Muscle layer of colon (tissue), 2 donors: ENCODE measurements at regions not wholly inside any gene's neighbourhood (a gene's known extent, or its start where the extent isn't known, plus 50 kb on each side); places are given as distances from the start of the nearest gene placed in this dataset.

Experiments used
- H3K27ac ChIP-seq: one replicate; pipeline ENCODE4 v1.7.0; 2013; ENCODE audit warnings: low read depth, mild to moderate bottlenecking, low read length, moderate library complexity
- H3K27me3 ChIP-seq, 2 donors: one replicate each; pipeline ENCODE4 v1.7.0; 2013; ENCODE audit warnings: low read length in 2 of 2, mild to moderate bottlenecking in 2 of 2; ENCODE audit not compliant: insufficient read depth in 2 of 2, control insufficient read depth in 1 of 2
- H3K36me3 ChIP-seq: one replicate; pipeline ENCODE4 v1.7.0; 2013; ENCODE audit warnings: mild to moderate bottlenecking, low read length; ENCODE audit not compliant: insufficient read depth
- H3K4me1 ChIP-seq: one replicate; pipeline ENCODE4 v1.7.0; 2013; ENCODE audit warnings: mild to moderate bottlenecking, low read length; ENCODE audit not compliant: insufficient read depth
- H3K4me3 ChIP-seq, 2 donors: one replicate each; pipeline ENCODE4 v1.7.0; 2013; ENCODE audit warnings: low read length in 2 of 2, low read depth in 1 of 2, mild to moderate bottlenecking in 1 of 2, moderate library complexity in 1 of 2
- H3K9ac ChIP-seq: one replicate; pipeline ENCODE4 v1.7.0; 2013; ENCODE audit warnings: low read length
- H3K9me3 ChIP-seq: one replicate; pipeline ENCODE4 v1.7.0; 2013; ENCODE audit warnings: mild to moderate bottlenecking, low read length
- donor health status: abdominal sarcoma.
- donor health status: Adenocarcinoma of cecum.

DNA sequence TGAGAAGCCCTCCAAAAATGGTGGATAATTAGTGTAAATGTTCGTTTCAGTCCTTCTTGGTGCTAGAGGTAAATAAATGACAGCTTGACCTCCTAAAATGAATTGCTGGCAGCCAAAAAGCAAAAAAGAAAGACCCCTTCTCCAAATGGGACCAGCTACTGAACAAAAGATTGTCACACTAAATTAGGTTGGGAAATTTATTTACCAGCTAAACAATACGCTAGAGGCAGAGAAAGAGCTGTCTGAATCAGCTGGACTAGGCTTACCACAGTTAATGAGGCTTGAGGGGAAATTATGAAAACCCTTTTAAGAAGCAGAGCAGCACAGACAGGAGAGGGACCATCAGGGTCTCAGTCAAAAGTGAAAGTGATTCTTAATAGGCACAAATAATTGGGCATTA, 498.9 kb downstream of the SUCLA2 start:
- no peaks in the 10 kb centered on the region for H3K36me3 ChIP-seq
- H3K27ac ChIP-seq = no peak overlapping the region
- H3K27me3 ChIP-seq = no peaks in the 10 kb centered on the region
- H3K4me1 ChIP-seq = no peaks in the 10 kb centered on the region
- no peaks in the 10 kb centered on the region for H3K9me3 ChIP-seq
- no peak overlapping the region for H3K9ac ChIP-seq
- no peak overlapping the region for H3K4me3 ChIP-seq

DNA sequence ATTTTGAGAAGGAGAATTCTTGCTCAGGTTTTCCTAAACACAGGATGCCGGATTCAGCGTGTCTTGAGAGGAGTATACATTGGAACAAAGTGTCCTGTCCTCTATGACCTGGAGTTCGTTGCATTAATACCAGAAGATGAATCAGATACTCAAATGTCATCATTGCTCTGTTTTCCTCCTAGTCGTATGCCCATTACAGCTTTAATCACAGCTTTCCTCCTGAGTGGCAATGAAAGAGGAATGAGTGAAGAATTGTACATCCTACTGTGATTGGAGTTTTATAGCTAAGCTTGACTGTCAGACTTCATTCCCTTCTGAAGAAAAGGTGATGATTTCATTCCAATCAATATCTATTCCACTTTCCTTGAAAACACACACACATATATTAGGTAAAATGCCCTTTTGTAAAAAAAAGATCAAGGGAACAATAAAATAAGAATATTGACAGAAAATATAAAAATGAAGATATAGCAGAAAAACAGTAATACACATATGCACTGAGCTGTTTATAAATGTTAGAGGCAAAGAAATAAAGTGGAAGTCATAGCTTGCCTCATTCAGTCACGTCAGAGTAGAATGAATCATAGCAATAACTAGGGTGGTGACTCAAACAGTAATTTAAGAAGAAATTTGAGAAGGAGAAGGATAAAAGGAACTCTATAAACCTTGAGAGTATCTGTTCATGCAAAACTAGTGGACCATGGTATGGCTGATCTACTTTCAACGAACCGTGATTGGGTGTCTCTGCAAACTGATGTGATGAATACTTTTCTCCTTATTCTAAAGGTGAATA, 501.5 kb downstream of the SUCLA2 start:
- Histone ChIP-seq H3K9ac (no peak overlapping the region), H3K27ac (no peak overlapping the region), H3K9me3 (no peaks in the 10 kb centered on the region), H3K4me1 (no peaks in the 10 kb centered on the region), H3K4me3 (no peak overlapping the region), H3K36me3 (no peaks in the 10 kb centered on the region), H3K27me3 (no peaks in the 10 kb centered on the region)

DNA sequence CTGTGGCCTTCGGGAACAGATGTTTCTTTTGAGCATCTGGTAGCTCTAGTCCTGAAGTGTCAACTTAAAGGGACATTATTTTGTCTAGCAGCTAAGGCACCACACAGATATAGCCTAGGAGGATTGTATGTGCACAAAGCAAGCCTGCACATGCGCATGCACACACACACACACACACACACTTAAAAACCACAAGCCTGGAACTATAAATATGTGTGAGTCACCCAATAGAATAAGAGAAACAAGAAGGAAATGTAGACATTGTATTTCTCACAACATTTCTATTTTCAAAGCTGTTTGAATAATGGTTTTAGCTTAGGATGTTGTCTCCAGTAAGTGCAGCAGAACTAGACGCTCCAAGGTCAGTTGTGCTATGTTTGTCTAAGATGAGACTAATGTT, 516.5 kb downstream of the SUCLA2 start:
- Histone ChIP-seq H3K9me3 (no peaks in the 10 kb centered on the region), H3K27me3 (no peaks in the 10 kb centered on the region), H3K36me3 (no peaks in the 10 kb centered on the region), H3K9ac (no peak overlapping the region), H3K4me3 (no peak overlapping the region), H3K4me1 (no peaks in the 10 kb centered on the region), H3K27ac (no peak overlapping the region)

DNA sequence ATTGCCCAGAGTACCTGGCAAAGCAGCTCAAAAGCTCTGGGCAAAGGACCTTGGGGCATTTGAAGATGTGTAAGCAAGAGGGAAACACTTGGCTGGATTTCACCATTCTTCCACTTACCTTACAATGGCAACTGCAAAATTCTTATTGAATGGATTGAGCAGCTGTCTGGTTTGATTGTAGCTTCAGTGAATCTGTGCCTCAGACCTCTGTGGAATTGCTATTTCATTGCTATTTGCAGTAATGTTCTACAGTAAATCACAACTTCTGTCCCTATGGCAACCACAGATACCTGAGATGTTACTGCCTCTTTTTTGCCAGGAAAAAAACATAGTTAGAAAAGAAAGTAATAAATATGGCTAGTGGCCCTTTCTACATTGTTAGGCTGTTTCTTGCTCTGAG, 519.5 kb downstream of the SUCLA2 start:
- Histone ChIP-seq H3K27ac (no peak overlapping the region), H3K27me3 (no peaks in the 10 kb centered on the region), H3K36me3 (no peaks in the 10 kb centered on the region), H3K4me3 (no peak overlapping the region), H3K9ac (no peak overlapping the region), H3K9me3 (no peaks in the 10 kb centered on the region), H3K4me1 (no peaks in the 10 kb centered on the region)

DNA sequence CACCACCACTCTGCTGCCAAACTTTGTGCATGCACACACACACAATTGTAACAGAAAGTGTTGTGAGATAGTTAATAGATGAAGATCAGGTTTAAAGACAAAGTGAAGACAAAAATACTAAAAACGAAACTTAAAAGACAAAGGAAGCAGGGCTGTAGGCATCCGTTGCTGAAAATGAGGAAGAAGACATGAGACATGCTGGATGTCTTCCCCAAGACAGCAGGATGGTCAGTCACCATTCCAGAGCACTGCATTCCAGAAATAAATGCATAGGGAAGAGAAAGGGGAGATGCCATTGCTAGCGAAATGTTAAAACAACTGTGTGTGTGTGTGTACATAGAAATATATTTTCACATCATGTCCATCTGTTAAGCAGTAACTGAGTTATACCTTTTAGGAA, 520.1 kb downstream of the SUCLA2 start:
- Histone ChIP-seq H3K27me3 (no peaks in the 10 kb centered on the region), H3K4me1 (no peaks in the 10 kb centered on the region), H3K9me3 (no peaks in the 10 kb centered on the region), H3K27ac (no peak overlapping the region), H3K4me3 (no peak overlapping the region), H3K9ac (no peak overlapping the region), H3K36me3 (no peaks in the 10 kb centered on the region)

DNA sequence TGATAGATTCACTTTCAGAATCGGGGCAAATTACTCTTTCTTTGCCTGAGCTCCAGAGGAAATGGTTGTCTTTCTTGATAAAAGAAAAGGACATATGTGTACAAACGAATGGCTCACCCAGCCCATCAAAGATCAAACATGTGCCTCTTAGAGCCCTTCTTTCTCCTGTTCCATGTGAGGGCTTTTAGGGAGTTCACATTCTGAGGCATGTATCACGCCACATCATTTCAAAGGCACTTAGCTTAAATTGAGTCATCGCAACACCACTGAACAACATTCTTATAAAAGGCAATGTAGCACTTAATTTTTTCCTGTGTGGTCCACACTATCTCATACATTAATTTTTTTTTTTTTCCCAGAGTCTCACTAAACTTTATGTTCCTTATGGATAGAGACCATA, 521.0 kb downstream of the SUCLA2 start:
- Histone ChIP-seq H3K27ac (no peak overlapping the region), H3K27me3 (no peaks in the 10 kb centered on the region), H3K36me3 (no peaks in the 10 kb centered on the region), H3K4me1 (no peaks in the 10 kb centered on the region), H3K9ac (no peak overlapping the region), H3K4me3 (no peak overlapping the region), H3K9me3 (no peaks in the 10 kb centered on the region)

DNA sequence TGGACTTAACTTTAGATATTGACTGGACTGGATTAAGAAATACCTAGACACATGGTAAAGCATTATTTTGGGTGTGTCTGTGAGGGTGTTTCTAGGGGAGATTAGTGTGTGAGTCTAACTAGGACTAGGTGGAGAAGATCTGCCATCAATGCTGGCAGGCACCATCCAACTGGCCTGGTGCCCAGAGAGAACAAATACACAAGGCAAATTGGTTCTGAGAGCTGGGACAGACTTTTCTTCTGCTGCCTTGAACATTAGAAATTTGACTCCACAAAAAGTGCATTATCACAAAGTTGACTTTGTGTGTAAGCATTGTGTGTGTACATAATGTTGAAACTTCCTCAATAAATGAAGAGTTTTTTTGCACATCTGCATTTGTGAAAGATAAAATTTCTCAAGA, 522.1 kb downstream of the SUCLA2 start:
- Histone ChIP-seq H3K9me3 (no peaks in the 10 kb centered on the region), H3K9ac (no peak overlapping the region), H3K4me1 (no peaks in the 10 kb centered on the region), H3K36me3 (no peaks in the 10 kb centered on the region), H3K4me3 (no peak overlapping the region), H3K27me3 (no peaks in the 10 kb centered on the region), H3K27ac (no peak overlapping the region)

DNA sequence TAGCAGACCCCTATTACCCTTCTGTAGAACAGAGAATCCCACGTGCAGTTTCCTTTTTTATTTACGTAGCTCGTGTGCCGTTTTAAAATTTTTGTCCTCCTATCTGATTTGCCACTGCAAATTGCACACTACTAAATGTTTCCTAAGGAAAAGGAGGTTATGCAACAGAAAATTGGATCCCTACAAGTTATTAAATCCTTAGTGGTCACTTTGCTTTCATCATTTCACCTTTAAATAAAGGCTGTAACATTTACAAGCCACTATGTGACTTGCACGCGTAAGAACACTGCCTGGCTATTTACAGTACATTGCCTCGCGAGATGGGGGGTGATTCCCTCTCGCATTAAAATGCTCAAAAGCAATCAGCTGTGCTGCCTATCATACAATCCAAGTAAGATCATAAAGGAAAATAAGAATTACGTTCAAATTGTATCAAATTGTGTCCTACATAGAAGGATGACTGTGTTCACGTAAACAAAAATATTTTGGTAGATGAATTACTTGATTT, 525.6 kb downstream of the SUCLA2 start:
- Histone ChIP-seq H3K4me3 (no peak overlapping the region), H3K9me3 (no peaks in the 10 kb centered on the region), H3K27ac (no peak overlapping the region), H3K4me1 (no peaks in the 10 kb centered on the region), H3K9ac (no peak overlapping the region), H3K27me3 (no peaks in the 10 kb centered on the region), H3K36me3 (no peaks in the 10 kb centered on the region)

DNA sequence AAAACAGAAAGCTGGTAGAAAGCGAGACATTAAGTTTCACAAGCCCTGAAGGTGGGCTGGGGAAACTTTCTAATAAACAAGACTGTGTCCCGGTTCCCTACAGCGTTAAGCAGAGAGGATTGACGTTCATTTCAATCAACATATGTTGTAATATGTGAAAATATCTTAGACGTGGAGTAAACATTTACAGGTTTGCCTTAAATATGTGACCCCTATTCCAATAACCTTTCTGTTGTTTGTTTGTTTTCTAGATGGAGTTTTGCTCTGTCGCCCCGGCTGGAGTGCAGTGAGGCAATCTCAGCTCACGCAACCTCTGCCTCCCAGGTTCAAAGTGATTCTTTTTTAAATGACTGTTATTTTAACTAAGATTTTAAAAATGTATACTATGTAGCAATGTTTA, 526.2 kb downstream of the SUCLA2 start:
- H3K4me3 ChIP-seq = no peak overlapping the region
- H3K36me3 ChIP-seq = no peaks in the 10 kb centered on the region
- no peaks in the 10 kb centered on the region for H3K4me1 ChIP-seq
- H3K27me3 ChIP-seq = no peaks in the 10 kb centered on the region
- no peaks in the 10 kb centered on the region for H3K9me3 ChIP-seq
- H3K9ac ChIP-seq = no peak overlapping the region
- no peak overlapping the region for H3K27ac ChIP-seq

DNA sequence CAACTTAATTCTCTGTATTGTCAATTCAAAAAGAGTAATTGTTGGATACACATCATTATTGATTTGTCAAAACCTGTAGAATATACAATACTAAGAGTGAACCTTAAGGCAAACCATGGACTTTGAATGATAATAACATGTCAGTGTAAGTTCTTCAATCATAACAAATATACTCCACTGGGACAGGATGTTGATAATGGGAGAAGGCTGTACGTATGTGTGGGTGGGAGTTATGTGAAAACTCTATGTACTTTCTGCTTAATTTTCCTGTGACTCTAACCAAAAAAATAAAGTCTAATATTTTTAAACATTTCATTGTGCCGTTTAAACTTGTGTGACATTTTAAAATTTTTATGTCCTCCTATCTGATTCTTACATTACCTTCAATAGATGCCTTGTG, 526.7 kb downstream of the SUCLA2 start:
- H3K9ac ChIP-seq = no peak overlapping the region
- H3K27ac ChIP-seq = no peak overlapping the region
- H3K9me3 ChIP-seq = no peaks in the 10 kb centered on the region
- no peak overlapping the region for H3K4me3 ChIP-seq
- H3K36me3 ChIP-seq = no peaks in the 10 kb centered on the region
- no peaks in the 10 kb centered on the region for H3K4me1 ChIP-seq
- no peaks in the 10 kb centered on the region for H3K27me3 ChIP-seq

DNA sequence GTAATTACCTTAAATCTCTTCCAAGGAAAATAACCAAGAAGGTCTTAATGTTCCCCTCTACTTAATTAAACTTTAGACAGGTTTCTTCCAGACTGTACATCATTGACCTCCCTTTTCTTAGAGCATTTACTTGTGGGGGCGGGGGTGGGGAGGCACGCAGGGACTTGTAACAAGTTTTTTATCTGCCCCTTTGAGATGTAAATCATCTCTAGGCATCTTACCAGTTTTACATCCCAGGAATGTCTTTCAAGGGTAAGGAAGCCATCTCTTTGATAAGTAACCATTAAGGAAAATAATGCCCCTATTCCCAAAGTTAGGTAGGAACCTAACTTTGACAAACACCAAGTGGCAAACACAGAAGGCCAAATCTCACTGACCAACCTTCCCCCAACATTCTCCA, 528.6 kb downstream of the SUCLA2 start:
- H3K9me3 ChIP-seq = no peaks in the 10 kb centered on the region
- H3K36me3 ChIP-seq = no peaks in the 10 kb centered on the region
- H3K4me3 ChIP-seq = no peak overlapping the region
- H3K4me1 ChIP-seq = no peaks in the 10 kb centered on the region
- H3K27ac ChIP-seq = no peak overlapping the region
- no peak overlapping the region for H3K9ac ChIP-seq
- H3K27me3 ChIP-seq = no peaks in the 10 kb centered on the region

DNA sequence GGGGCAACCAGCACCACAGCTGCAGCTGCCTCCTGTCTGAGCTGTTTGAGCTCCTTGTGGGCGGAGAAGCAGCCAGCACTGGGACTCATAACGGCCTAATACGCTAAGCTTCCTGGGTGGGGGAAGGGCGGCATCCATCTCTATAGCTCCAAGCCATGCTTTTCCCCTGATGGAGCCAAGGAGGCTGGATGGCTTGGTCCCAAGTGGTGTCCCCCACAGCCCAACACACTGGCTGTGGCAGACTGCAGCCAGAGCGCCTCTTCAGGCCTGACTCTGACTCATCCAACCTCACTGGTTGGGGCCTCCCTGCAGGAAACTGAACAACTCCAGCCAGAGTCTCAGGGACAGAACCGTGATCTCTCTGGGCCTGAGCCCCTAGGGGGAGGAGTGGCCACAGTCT, 537.3 kb downstream of the SUCLA2 start:
- H3K4me1 ChIP-seq = no peaks in the 10 kb centered on the region
- no peaks in the 10 kb centered on the region for H3K9me3 ChIP-seq
- H3K9ac ChIP-seq = no peak overlapping the region
- no peaks in the 10 kb centered on the region for H3K36me3 ChIP-seq
- H3K27me3 ChIP-seq = no peaks in the 10 kb centered on the region
- no peak overlapping the region for H3K4me3 ChIP-seq
- no peak overlapping the region for H3K27ac ChIP-seq
